BE2C (cell line): ENCODE measurements at regions not wholly inside any gene's neighbourhood (a gene's known extent, or its start where the extent isn't known, plus 50 kb on each side); places are given as distances from the start of the nearest gene placed in this dataset.
"Not testable (repeated sequence)": the region's sequence is repeated elsewhere in the genome, so short reads cannot be mapped to it uniquely, and the experiment has no call there.

Experiments
- DNase-seq: peaks from one replicate; pipeline ENCODE4 v3.0.0-alpha.2; 2020
- H3K27me3 ChIP-seq: fragments of 250-450 bp; sonication (Bioruptor Pico); 2 replicates; pipeline ENCODE4 v1.5.1; 2020; ENCODE audit warnings: mild to moderate bottlenecking
- H3K36me3 ChIP-seq: fragments of 250-450 bp; sonication (Bioruptor Pico); 2 replicates; pipeline ENCODE4 v1.5.1; 2020; ENCODE audit warnings: mild to moderate bottlenecking
- H3K4me1 ChIP-seq: fragments of 250-450 bp; sonication (Bioruptor Pico); 2 replicates; pipeline ENCODE4 v1.5.1; 2020
- H3K4me3 ChIP-seq: 2 replicates; pipeline ENCODE4 v1.5.1; 2011; ENCODE audit warnings: low read depth, low read length
- H3K9me3 ChIP-seq: fragments of 250-450 bp; sonication (Bioruptor Pico); 2 replicates; pipeline ENCODE4 v1.5.1; 2020
- CTCF ChIP-seq: IDR thresholded peaks from 2 replicates; pipeline ENCODE4 v1.5.1; 2012; ENCODE audit warnings: mild to moderate bottlenecking, low read depth, low read length

- Histone ChIP-seq H3K4me1 (no peaks in the 10 kb centered on the region), H3K36me3 (peaks cover 32% of the 10 kb centered on the region), H3K9me3 (no peaks in the 10 kb centered on the region), H3K27me3 (no peaks in the 10 kb centered on the region), H3K4me3 (no peak overlapping the region)
- no peak for DNase-seq
- TF ChIP-seq CTCF = no peak
Observed at GRCh38 chr7:149608168-149608567, 110.6 kb upstream of the ZNF746 start.

GRCh38 chr7:149607683-149608082 lies 110.1 kb upstream of the ZNF746 start:
- Histone ChIP-seq H3K9me3 (no peaks in the 10 kb centered on the region), H3K36me3 (peaks cover 29% of the 10 kb centered on the region)
- no peak for TF ChIP-seq CTCF

GRCh38 chr7:149606826-149607225 lies 109.2 kb upstream of the ZNF746 start:
- Histone ChIP-seq H3K36me3 (peaks cover 36% of the 10 kb centered on the region), H3K27me3 (no peaks in the 10 kb centered on the region), H3K4me1 (no peaks in the 10 kb centered on the region), H3K4me3 (no peak overlapping the region), H3K9me3 (no peaks in the 10 kb centered on the region)
- DNase-seq = no peak
- TF ChIP-seq CTCF = no peak

More at GRCh38 chr7:149607683-149608082, 110.1 kb upstream of the ZNF746 start:
- DNase-seq = no peak
- H3K4me3 ChIP-seq = no peak overlapping the region
- H3K27me3 ChIP-seq = no peaks in the 10 kb centered on the region
- no peaks in the 10 kb centered on the region for H3K4me1 ChIP-seq

GRCh38 chr7:149605696-149606095 lies 108.1 kb upstream of the ZNF746 start:
- no peak for DNase-seq
- H3K36me3 ChIP-seq = peaks cover 34% of the 10 kb centered on the region

GRCh38 chr7:149604521-149604920 lies 106.9 kb upstream of the ZNF746 start:
- DNase-seq = no peak
- no peak overlapping the region for H3K4me3 ChIP-seq
- no peak for TF ChIP-seq CTCF
- no peaks in the 10 kb centered on the region for H3K9me3 ChIP-seq
- H3K4me1 ChIP-seq = no peaks in the 10 kb centered on the region
- H3K36me3 ChIP-seq = peaks cover 33% of the 10 kb centered on the region
- no peaks in the 10 kb centered on the region for H3K27me3 ChIP-seq

More at GRCh38 chr7:149605696-149606095, 108.1 kb upstream of the ZNF746 start:
- no peaks in the 10 kb centered on the region for H3K27me3 ChIP-seq
- no peak for TF ChIP-seq CTCF
- no peak overlapping the region for H3K4me3 ChIP-seq
- H3K4me1 ChIP-seq = no peaks in the 10 kb centered on the region
- H3K9me3 ChIP-seq = no peaks in the 10 kb centered on the region

- not testable (repeated sequence) for H3K27me3 ChIP-seq, DNase-seq, H3K4me3 ChIP-seq, H3K4me1 ChIP-seq, H3K9me3 ChIP-seq
- peaks cover 32% of the 10 kb centered on the region for H3K36me3 ChIP-seq
Observed at GRCh38 chr7:149600669-149601330, 103.2 kb upstream of the ZNF746 start.
